ENCODE measurements at regions not wholly inside any gene's neighbourhood (a gene's known extent, or its start where the extent isn't known, plus 50 kb on each side); places are given as distances from the start of the nearest gene placed in this dataset.

DNA sequence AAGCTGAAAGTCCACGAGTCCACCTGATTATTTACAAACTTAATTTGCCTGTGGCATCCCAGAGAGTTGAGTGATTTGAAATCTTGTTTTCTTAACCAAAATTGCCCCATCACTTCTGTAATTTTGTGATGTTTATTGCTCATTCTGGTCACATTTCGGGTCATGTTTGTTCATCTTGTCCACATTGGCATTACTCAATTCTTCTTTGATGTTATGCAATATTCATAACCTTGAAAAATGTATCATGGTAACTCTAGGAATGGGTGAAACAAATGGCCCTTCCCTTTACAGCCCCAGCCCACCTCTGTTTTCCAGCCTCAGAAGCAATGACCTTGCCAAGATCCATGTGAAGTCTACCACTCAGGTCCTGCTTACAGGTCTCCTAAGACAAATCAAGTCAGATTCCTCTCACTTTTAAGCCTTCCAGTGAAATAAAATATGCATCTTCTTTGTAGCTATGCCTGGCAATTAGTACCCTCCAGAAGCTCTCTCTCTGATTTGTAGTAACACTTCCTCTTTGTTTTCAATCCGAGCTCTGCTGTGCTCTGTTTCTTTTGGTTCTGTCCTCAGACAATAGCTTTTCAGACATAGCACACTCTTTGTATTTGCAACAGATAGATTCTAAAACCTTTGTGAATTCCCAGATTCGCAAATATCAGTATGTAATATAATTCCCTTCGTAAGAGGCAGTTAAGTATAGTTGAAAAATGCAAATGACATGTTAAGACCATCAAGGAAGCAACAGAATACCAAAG lies 330.3 kb upstream of the IRX1 start (continued):
- TF ChIP-seq, protein P1, sequence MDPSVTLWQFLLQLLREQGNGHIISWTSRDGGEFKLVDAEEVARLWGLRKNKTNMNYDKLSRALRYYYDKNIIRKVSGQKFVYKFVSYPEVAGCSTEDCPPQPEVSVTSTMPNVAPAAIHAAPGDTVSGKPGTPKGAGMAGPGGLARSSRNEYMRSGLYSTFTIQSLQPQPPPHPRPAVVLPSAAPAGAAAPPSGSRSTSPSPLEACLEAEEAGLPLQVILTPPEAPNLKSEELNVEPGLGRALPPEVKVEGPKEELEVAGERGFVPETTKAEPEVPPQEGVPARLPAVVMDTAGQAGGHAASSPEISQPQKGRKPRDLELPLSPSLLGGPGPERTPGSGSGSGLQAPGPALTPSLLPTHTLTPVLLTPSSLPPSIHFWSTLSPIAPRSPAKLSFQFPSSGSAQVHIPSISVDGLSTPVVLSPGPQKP (IDR thresholded peaks at IDR 0.05; ENCODE audit: low read depth, low read length), result no peak

DNA sequence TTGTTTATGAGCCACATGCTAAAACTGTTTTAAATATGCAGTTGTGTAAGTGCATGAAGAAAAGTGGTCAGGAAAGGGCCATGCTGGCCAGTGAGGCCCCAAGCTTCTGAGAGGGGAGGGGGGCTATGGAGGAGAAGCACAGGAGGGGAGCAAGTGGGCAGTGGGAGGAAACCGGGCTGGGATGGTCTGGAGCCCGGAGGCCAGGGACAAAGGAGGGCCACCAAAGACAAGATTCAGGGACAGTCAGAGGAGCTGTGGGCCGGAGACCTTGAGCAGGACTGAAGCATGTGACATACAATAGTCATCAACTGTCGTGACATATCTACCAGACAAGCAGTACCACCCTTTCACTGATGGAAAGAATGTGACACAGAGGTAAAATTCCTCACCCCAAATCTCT lies 333.2 kb upstream of the IRX1 start:
- ChIA-PET CTCF (no interaction called here), SMC1A (ENCODE audit: uncharacterized antibody, unreplicated experiment) (no interaction called here), POLR2A (no interaction called here), RAD21 (ENCODE audit: unreplicated experiment) (no interaction called here)
- no peaks in the 10 kb centered on the region for H4K20me1 ChIP-seq (ENCODE audit: control insufficient read depth, insufficient read depth)
- no peaks in the 10 kb centered on the region for H3K79me2 ChIP-seq (ENCODE audit: control insufficient read depth, insufficient read depth, low read length)
- no peak for DNase-seq (ENCODE audit: low read depth, low spot score)
- H3K4me1 ChIP-seq (ENCODE audit: control insufficient read depth, insufficient read depth, low read length), result no peaks in the 10 kb centered on the region
- WGBS (ENCODE audit: insufficient coverage, insufficient replicate concordance, low lambda C conversion rate, missing lambda C conversion rate), result 25% methylated on average over 4 of the region's 4 CpGs
- no peak overlapping the region for H3K27ac ChIP-seq (ENCODE audit: control insufficient read depth, insufficient read depth)
- no peak overlapping the region for H3K9ac ChIP-seq (ENCODE audit: control insufficient read depth, insufficient read depth, low read length)
- in situ Hi-C loops (cut with MboI), result no loop called here
- no peak overlapping the region for H2AFZ ChIP-seq (ENCODE audit: control insufficient read depth, low read depth, low read length)
- H3K9me3 ChIP-seq (replicated peaks; ENCODE audit: control insufficient read depth, insufficient read depth, low read length), result no peaks in the 10 kb centered on the region; the same call in 2 of the 3 replicates
- BruUV-seq (replicated peaks), result no TSS peak
- H3K4me2 ChIP-seq (ENCODE audit: control insufficient read depth, insufficient read depth), result no peak overlapping the region
- no peaks in the 10 kb centered on the region for H3K36me3 ChIP-seq (ENCODE audit: control insufficient read depth in 2 of 2, insufficient read depth in 2 of 2, low read length in 1 of 2)
- H3K27me3 ChIP-seq (replicated peaks in 1 of 2; ENCODE audit: control insufficient read depth in 2 of 2, insufficient read depth in 2 of 2, low read length in 1 of 2), result no peaks in the 10 kb centered on the region
- intact Hi-C loops (cut with micrococcal nuclease; ENCODE audit: unreplicated experiment), result no loop called here
- no peak for ATAC-seq
- FAIRE-seq, result no peak
- H3K4me3 ChIP-seq, result no peak overlapping the region
- no peak for TF ChIP-seq PAX8 (IDR thresholded peaks at IDR 0.05)
- TF ChIP-seq, protein P2, sequence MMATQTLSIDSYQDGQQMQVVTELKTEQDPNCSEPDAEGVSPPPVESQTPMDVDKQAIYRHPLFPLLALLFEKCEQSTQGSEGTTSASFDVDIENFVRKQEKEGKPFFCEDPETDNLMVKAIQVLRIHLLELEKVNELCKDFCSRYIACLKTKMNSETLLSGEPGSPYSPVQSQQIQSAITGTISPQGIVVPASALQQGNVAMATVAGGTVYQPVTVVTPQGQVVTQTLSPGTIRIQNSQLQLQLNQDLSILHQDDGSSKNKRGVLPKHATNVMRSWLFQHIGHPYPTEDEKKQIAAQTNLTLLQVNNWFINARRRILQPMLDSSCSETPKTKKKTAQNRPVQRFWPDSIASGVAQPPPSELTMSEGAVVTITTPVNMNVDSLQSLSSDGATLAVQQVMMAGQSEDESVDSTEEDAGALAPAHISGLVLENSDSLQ (IDR thresholded peaks at IDR 0.05), result no peak
- no peak for TF ChIP-seq RCOR1 (conservative IDR thresholded peaks at IDR 0.05; ENCODE audit: low read depth, low read length)
- no peak for TF ChIP-seq NBN (IDR thresholded peaks at IDR 0.05)
- TF ChIP-seq EED (IDR thresholded peaks at IDR 0.05; ENCODE audit: low read depth), result no peak
- TF ChIP-seq EGR1 (IDR thresholded peaks at IDR 0.05; ENCODE audit: borderline replicate concordance in 1 of 2, low read depth in 2 of 2, low read length in 2 of 2), result no peak
- TF ChIP-seq ZNF217 (IDR thresholded peaks at IDR 0.05), result no peak
- TF ChIP-seq, protein P3, sequence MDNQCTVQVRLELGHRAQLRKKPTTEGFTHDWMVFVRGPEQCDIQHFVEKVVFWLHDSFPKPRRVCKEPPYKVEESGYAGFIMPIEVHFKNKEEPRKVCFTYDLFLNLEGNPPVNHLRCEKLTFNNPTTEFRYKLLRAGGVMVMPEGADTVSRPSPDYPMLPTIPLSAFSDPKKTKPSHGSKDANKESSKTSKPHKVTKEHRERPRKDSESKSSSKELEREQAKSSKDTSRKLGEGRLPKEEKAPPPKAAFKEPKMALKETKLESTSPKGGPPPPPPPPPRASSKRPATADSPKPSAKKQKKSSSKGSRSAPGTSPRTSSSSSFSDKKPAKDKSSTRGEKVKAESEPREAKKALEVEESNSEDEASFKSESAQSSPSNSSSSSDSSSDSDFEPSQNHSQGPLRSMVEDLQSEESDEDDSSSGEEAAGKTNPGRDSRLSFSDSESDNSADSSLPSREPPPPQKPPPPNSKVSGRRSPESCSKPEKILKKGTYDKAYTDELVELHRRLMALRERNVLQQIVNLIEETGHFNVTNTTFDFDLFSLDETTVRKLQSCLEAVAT (IDR thresholded peaks at IDR 0.05), result no peak
- TF ChIP-seq, protein P4, sequence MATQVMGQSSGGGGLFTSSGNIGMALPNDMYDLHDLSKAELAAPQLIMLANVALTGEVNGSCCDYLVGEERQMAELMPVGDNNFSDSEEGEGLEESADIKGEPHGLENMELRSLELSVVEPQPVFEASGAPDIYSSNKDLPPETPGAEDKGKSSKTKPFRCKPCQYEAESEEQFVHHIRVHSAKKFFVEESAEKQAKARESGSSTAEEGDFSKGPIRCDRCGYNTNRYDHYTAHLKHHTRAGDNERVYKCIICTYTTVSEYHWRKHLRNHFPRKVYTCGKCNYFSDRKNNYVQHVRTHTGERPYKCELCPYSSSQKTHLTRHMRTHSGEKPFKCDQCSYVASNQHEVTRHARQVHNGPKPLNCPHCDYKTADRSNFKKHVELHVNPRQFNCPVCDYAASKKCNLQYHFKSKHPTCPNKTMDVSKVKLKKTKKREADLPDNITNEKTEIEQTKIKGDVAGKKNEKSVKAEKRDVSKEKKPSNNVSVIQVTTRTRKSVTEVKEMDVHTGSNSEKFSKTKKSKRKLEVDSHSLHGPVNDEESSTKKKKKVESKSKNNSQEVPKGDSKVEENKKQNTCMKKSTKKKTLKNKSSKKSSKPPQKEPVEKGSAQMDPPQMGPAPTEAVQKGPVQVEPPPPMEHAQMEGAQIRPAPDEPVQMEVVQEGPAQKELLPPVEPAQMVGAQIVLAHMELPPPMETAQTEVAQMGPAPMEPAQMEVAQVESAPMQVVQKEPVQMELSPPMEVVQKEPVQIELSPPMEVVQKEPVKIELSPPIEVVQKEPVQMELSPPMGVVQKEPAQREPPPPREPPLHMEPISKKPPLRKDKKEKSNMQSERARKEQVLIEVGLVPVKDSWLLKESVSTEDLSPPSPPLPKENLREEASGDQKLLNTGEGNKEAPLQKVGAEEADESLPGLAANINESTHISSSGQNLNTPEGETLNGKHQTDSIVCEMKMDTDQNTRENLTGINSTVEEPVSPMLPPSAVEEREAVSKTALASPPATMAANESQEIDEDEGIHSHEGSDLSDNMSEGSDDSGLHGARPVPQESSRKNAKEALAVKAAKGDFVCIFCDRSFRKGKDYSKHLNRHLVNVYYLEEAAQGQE (IDR thresholded peaks at IDR 0.05; ENCODE audit: low read depth, low read length), result no peak
- no peak for TF ChIP-seq CBFB (IDR thresholded peaks at IDR 0.05; ENCODE audit: low read depth)
- TF ChIP-seq STAT3 (IDR thresholded peaks at IDR 0.05; ENCODE audit: low read depth, low read length), result no peak
- TF ChIP-seq, protein P5, sequence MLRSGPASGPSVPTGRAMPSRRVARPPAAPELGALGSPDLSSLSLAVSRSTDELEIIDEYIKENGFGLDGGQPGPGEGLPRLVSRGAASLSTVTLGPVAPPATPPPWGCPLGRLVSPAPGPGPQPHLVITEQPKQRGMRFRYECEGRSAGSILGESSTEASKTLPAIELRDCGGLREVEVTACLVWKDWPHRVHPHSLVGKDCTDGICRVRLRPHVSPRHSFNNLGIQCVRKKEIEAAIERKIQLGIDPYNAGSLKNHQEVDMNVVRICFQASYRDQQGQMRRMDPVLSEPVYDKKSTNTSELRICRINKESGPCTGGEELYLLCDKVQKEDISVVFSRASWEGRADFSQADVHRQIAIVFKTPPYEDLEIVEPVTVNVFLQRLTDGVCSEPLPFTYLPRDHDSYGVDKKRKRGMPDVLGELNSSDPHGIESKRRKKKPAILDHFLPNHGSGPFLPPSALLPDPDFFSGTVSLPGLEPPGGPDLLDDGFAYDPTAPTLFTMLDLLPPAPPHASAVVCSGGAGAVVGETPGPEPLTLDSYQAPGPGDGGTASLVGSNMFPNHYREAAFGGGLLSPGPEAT (IDR thresholded peaks at IDR 0.05; ENCODE audit: low read depth), result no peak
- TF ChIP-seq MEF2A (IDR thresholded peaks at IDR 0.05; ENCODE audit: insufficient read depth, low read depth, low read length), result no peak
- no peak for TF ChIP-seq BCL11A (IDR thresholded peaks at IDR 0.05; ENCODE audit: low read depth, low read length)
